ENCODE measurements at regions not wholly inside any gene's neighbourhood (a gene's known extent, or its start where the extent isn't known, plus 50 kb on each side); places are given as distances from the start of the nearest gene placed in this dataset.
"Not testable (repeated sequence)": the region's sequence is repeated elsewhere in the genome, so short reads cannot be mapped to it uniquely, and the experiment has no call there.

- no peak for DNase-seq
Measured at GRCh38 chr1:61028136-61028535, 54.2 kb upstream of the NFIA start.

- not testable (repeated sequence) for DNase-seq
Measured at GRCh38 chr1:61018068-61018467, 64.3 kb upstream of the NFIA start.

DNA sequence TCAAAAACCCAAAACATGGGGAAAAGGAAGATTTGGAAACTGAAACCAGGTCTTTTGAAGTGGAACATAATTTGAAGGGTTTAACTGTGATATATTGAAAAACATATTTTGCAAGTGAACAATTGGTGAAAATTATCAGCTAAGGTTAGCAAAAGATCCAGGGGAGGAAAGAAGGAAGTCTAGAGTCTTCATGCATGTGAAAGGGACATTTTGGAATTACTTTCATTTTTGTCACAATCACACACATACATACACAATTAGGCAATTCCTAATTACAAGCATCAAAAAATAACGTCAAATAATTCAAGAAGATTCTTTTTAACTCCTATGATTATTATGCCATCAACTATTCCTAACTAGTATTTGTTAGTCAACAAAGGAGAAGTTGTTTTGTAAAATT, 64.7 kb upstream of the NFIA start:
- no peak for DNase-seq

DNA sequence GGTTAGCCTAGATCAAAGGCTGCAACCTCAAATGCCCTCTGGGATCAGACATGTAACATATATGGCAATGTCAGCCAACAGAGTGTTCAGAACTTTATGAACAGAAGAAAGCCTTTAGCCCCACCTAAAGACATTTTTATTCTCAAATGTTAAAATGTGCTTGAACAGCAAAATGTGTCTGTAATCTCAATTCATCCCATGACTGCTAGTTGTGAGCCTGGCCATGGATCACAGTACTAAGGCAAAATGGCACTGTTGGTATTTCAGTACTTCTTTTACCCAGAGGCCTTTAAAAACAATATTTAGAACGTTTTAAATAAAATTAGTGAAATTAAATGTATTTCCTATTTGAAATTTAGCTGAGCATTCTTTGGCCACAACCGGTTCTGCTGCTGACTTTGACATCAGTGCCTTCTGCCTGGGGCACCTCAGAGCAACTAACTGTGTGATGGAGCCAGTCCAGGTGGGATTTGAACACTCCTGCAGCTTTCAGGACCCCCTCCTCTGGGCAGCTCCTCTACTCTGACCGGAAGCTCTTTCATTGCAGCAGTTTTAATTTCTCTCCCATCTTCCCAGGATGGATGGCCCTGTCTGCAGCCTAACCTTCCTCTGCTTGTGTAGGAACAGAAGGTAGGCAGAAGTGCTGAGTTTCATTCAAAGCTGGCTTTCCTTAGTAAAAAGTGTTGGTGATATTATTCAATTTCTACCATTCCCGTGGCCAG, 68.3 kb upstream of the NFIA start:
- DNase-seq: no peak

GRCh38 chr1:61013189-61013945, 69.0 kb upstream of the NFIA start:
- DNase-seq: peak; percentile 57

- DNase-seq: peak; percentile 18
Measured at GRCh38 chr1:61012341-61012761, 70.0 kb upstream of the NFIA start.

DNA sequence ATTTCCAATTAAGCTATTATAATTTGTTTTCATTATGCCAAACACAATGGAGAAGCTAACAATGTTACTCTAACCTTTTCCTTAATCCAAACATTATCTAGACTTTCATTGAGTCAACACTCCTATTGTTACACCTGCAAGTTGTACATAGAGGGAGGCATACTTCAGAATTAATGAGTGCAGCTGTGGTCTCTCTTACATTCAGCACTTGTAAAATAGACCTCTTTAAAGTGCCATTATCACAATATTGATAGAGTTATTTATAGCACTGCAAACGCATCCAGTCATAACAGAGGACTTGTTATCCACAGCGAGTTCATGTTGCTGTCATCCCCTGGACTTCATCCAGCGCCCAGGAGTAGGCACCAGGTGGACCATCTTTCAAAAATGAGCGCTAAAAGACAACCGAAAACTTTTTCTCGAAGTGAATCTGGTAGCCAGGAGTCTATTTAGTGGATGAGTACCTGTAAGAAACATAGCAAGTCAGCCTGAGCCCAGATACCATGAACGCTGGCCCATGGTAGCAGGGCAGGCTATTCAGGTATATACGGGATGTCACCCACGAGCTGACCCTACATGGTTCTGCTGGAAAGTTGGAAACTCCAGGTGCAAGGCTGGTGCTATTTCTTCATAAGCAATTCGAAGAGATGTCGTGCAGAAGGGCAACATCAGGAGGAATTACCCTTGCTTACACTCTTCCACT, 70.6 kb upstream of the NFIA start:
- DNase-seq: no peak

GRCh38 chr1:61007534-61008364, 74.6 kb upstream of the NFIA start:
- DNase-seq: no peak

- DNase-seq: no peak
Measured at GRCh38 chr1:61005614-61006580, 76.5 kb upstream of the NFIA start.

DNA sequence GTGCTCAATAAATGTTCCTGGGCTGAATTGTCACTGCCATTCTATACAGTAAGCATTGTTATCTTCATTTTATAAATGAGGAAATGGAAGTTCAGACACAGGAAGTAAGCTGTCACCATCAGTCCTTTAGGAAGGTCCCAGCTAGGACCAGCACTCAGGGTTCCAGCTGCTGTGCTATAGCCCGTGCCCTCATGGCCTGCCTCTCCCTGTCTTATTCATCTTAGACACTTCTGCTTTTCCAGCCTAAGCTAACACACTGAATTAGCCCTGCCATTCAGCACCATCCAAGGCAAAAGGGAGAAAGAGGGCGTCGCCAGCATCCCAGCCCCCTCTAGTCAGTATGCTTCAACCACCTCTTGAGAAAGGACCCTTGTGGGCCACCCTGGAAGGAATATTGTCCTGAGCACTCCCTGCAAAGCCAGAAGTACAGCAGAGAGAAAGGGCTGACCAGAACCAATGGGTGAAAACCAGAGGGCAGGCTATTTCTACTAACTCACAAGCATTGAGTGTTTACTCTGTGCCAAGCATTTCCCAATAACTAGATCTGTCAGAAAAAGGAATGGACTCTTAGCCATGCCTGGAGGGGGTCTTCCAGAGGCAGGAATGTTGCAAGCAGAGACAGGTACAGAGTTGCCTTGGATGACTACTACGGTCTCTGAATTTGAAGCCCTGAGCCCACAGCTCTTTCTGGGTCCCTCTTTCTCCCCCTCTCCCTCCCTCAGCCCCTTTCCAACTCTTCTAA, 77.9 kb upstream of the NFIA start:
- no peak for DNase-seq

DNA sequence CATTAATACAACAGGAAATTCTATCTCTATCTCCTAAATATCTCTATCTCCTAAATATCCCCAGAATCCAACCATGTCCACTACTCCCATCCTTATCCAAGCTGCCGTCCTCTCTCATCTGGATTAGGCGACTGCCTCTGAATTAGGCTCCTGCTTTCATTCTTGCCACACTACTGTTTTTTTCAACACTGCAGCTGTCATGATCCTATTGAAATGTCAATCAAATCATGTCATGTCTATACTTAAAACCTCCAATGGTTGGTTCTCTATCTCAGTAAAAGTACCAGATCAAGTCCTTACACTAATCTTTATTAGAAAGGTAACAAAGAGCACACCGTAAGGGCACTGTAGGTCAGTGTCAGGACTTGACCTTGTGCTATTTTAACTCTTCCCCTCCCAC, 82.0 kb upstream of the NFIA start:
- peak; percentile 57 for DNase-seq

- peak; percentile 97 for DNase-seq
Measured at GRCh38 chr1:60998786-60999185, 83.6 kb upstream of the NFIA start.

DNA sequence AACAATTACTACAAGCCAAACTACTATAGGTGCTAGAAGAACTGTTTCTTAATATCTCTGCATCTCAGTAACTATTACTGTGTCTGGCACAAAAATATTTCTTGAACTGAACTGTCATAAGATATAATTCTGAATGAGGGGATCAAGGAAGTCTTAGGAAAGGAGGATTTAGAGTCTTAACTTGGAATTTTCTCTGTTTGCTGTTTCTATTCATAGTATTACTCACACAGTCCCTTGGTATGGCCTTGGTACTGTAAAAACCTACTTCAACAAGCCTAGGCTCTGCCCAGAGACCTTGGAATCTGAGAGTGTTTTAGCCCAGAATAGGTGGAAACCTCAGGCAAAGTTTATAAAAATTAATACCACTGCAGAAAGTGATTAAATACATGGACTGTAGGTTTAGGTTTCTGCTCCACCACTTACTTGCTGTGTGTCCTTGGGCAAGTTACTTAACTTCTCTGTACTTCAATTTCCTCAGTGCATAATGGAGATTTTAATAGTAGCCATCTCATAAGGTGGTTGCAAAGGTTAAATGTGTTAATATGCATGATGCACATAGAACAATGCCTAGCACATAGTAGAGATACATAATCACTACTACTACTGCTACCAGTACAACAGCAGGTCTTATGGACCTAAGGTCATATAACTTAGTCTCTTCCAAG, 87.4 kb upstream of the NFIA start:
- DNase-seq: no peak

DNA sequence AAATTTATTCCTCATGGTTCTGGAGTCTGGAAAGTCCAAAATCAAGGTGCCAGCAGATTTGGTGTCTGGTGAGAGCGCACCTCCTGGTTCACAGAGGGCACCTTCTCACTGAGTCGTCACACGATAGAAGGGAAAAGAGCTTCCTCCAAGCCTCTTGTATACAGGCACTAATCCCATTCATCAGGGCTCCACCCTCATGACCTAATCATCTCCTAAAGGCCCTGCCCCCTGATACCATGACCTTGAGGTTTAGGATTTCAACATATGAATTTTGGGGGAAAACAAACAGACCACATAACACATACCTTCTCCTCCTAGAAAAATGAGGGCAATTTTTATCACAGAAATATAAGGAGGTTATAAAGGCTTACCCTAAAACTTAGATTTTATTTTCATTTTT, 88.0 kb upstream of the NFIA start:
- DNase-seq: peak; percentile 64

DNA sequence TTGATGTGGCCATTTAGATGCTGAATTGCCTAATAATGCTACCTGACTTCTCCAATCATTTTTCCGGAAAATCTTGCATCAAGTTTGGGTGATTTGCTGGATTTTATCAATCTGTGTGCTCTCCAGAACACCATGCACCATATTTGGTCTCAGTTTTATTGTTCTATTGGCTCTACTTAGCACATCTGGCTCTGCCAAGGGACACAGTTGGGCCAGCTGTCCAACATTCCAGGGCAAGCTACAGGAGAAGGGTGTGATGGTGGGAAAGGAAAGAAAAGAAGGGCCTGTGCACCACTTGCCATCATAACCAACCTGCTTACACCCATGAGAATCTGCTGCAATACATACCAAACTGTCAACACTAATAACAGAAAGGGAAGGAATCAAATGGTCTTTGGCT, 90.2 kb upstream of the NFIA start:
- DNase-seq: no peak

DNA sequence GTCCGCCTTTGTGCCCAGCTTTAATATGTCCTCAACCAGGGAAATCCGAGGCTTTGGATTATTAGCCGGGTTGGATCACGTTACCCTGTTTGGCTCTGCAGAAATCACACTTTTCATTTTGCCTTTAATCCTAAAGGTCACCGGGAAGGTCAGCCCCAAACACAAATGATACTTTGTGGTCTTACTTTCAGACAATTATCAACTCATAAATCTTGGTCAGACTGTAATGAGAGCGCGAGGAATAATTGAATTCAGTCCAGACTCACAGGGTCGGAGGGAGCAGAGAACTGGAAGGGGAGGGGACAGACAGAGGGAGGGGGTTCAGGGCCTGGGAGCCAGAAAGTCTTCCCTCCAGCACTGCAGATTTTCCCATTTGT, 91.7 kb upstream of the NFIA start:
- DNase-seq: peak; percentile 78

DNA sequence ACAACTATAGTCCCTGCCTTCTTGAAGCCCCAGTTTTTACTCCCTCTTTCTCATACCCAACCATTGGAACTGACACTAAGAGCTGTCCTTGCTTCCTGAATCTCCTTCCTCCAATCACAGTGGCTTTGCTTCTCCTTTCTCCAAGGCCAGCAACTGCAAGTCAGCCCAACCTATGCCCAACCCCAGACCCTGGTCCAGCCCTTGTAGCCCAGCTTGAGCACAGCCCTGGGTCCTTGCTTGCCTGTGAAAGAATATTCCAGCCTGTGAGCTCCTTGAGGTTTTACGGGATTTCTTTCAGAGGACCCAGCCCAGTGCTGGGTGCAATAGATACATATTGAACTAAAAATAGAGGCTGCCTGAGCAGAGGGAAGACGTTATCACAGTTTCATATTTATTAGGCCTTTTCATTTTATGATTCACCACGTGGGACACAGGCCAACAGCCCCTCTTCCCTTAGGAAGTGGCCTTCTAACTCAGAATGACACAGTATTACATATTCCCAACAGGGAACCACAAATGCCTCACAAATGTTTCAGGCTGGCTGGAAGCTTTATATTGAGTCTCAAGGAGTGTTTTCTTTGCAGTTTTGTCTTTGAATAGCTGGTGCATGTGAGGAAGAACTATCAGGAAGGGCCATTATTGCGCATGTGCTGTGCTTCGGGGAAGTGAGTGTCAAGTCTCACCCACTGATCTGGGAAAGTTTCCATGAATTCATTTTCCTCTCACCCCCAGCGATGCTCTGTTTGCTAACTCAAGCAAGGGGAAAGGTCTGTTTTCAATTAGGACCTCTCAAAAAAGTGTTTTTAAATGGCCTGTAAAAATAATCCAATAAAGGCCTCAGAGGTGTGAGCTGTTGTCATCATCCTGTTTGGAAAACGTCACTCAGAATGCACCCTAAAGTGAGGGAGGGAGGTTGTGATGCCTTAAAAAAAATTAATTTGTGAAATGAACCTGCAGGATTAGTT, 92.3 kb upstream of the NFIA start:
- no peak for DNase-seq

DNA sequence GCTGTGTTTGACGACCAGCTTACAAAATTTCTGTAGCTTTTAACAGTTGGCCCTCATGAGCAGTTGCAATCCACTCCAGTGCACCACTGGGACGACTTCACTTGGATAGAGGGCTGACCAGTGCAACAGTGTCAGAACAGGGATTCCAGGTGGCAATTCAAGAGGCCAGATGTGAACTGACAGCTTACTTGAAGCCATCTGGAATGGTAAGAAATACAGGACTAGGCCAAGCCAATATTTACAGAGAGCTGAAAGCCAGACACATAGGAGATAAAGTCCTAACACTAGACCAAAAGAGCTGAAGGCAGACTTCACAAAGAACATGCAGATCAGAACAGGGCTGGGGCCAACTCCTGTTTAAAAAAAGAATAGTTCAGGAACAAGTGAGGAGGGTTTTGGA, 93.5 kb upstream of the NFIA start:
- peak; percentile 74 for DNase-seq

GRCh38 chr1:60987904-60988303, 94.5 kb upstream of the NFIA start:
- DNase-seq: no peak

Measured in NCI-H82 (cell line).